LNCaP clone FGC (cell line): ENCODE measurements at regions not wholly inside any gene's neighbourhood (a gene's known extent, or its start where the extent isn't known, plus 50 kb on each side); places are given as distances from the start of the nearest gene placed in this dataset.

ENCODE experiments used
- DNase-seq: peaks from one replicate; pipeline ENCODE4 v3.0.0-alpha.2; 2011; ENCODE audit warnings: low read depth
- H3K4me3 ChIP-seq: 2 replicates; pipeline ENCODE4 v1.5.1; 2011; ENCODE audit warnings: mild to moderate bottlenecking, low read depth, low read length, control low read depth
- CTCF ChIP-seq: IDR thresholded peaks from 2 replicates; pipeline ENCODE4 v1.5.1; 2012; ENCODE audit warnings: mild to moderate bottlenecking; ENCODE audit not compliant: control insufficient read depth, insufficient read depth; ENCODE audit errors: extremely low read depth

- DNase-seq = no peak
- H3K4me3 ChIP-seq = no peak overlapping the region
- no peak for TF ChIP-seq CTCF
Observed at GRCh38 chr6:14674867-14675648, 557.5 kb downstream of the CD83 start.

- no peak for DNase-seq
- no peak for TF ChIP-seq CTCF
- no peak overlapping the region for H3K4me3 ChIP-seq
Observed at GRCh38 chr6:14676064-14676463, 558.5 kb downstream of the CD83 start.

DNA sequence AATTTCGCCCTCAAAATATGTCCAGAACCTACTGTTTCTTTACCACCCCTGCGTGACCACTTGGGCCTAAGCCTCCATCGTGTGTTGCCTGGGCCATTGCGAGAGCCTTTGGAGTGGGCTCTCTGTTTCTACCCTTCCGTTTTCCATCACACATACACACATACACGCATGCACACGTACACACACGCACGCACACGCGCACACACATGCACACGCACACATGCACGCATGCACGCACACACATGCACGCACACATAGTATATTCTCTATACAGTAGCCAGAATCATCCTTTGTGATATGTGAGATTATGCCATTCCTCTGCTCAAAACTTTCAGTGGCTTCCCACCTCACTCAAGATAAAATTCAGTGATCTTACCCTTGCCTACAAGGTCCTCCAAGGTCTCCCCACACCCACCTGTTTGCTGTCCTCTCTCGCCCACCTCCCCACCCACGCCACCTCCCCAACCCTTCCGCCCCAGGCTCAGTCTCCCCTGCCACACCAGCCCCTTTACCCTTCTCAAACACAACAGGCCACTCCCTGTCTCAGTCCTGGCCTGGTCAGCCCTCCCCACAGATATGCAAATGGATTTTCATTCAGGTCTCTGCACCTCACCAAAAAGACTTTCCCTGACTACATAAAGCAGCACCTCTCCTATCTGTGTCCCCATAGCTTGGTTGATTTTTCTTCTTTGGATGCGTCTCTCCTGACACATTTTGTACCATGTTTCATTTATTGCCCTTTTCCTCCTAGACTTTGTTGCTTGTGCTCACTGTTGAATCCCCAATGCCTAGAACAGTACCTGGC lies 559.6 kb downstream of the CD83 start:
- TF ChIP-seq CTCF = no peak
- DNase-seq = no peak

GRCh38 chr6:14681699-14682487 lies 564.0 kb upstream of the JARID2 start:
- no peak for TF ChIP-seq CTCF
- H3K4me3 ChIP-seq = no peak overlapping the region
- no peak for DNase-seq

More for the DNA sequence above, 559.6 kb downstream of the CD83 start:
- H3K4me3 ChIP-seq = no peak overlapping the region

DNA sequence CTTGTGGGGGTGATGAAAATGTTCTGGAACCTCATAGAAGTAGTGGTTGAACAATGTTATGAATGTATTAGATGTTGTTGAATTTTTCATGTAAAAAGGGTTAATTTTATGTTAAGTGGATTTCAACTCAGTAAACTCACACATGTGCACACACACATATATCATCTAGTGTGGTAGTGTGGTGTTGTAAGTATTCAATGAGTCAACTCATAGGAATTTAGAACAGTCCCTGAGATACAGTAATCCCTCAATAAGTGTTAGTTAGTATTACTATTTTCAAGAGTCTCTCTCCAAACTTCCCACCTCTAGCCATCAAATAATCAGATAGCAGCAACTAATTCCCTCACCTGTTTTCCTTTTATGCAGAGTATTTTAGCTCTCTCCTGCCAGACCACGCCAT lies 563.1 kb upstream of the JARID2 start:
- TF ChIP-seq CTCF = no peak
- DNase-seq = no peak
- no peak overlapping the region for H3K4me3 ChIP-seq

DNA sequence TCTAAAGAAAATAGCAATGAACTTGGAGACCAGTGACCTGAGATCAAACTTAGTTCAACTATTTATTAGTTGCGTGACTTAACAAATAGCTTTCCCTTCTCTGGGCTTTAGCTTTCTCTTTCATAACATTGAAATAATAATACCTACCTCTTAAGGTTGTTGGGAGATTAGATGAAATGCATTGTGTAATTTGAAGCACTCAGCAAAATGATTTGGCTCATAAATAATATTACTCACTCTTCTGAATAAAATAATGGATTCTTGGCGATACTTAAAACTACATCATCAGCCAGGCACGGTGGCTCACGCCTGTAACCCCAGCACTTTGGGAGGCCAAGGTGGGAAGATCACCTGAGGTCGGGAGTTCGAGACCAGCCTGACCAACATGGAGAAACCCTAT lies 556.2 kb upstream of the JARID2 start:
- DNase-seq = no peak
- no peak for TF ChIP-seq CTCF
- no peak overlapping the region for H3K4me3 ChIP-seq
